SKM-1 treated with dmso at 0.1 percent for 144 hours (cell line): ENCODE measurements at regions not wholly inside any gene's neighbourhood (a gene's known extent, or its start where the extent isn't known, plus 50 kb on each side); places are given as distances from the start of the nearest gene placed in this dataset.

ENCODE experiments used
- DNase-seq: peaks from one replicate; lab custom pipeline; 2025; ENCODE audit not compliant: unreplicated experiment; lab: John Stamatoyannopoulos, UW

DNA sequence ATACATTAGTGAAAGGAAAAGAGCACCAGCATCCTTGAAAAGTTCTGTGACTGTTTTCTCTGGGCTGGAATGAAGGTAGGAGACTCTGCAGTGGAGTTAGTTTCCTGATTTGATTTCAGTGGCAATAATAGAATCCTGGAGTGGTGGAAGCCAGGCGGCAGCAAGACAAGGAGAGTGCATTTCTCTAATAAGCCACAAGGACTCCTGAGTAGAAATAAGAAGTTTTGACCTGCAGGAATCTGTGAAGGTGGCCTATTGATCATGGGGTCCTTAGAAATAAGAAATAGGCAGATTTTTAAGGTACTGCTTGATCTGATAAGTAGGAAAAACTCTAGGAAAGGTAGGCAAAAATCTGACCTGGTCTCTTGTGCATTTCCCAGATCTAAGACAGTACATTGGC is 68.4 kb upstream of the ELOVL5 start:
- no peak for DNase-seq

DNA sequence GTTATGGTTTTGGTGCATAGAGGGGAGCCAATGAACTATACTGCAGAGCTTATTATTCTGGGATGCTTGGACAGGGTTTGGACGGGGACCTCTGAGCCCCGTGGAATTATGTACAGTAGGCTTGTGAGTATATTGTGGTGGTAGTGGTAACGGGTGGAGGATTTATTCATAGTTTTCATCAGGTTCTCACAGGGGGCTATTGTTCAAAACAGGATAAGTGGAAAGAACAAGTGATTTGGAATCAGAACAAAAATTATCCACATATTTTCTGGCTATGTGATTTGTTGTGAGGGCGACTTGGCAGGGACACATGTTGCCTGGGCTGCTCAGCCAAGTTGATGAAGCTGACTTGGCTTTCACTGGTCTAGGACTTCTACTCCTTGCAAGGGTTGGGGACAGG is 64.6 kb upstream of the ELOVL5 start:
- DNase-seq: no peak

- no peak for DNase-seq
Measured at GRCh38 chr6:53412751-53413150, 64.0 kb upstream of the ELOVL5 start.

GRCh38 chr6:53412021-53412715 is 63.4 kb upstream of the ELOVL5 start:
- DNase-seq: no peak

- DNase-seq: no peak
Measured at GRCh38 chr6:53411451-53411850, 62.7 kb upstream of the ELOVL5 start.

DNA sequence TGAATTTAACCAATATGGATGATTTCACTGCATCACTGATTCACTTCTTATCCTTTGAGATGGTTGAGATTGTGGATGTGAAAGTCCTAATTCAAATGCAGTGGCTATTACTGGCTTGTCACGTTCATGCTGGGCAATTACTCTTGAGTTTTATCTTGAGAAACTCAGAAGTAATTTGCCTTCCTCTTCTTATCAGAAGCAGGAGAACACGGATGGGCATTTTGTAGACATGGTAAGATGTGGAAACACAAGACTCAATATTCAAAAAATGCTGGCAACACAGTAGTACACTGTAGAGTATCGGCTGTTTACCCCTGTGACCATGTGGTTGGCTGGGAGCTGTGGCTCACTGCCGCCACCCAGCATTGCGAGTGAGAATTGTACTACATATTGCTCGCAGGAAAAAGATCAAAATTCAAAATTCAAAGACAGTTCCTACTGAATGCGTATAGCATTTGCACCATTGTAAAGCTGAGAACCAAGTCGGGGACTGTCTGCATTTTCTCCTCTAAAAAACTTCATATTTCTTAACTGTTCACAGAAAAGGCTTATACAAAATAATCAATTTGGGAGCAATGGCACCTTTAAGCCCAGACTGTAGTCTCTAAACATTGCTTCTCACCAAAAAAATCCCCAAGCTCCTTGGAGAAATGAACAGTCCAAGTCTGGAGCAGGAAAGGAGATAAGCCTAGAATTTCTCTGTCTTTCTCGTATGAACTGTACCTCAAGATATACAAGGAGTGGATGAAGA is 61.9 kb upstream of the ELOVL5 start:
- DNase-seq: no peak

DNA sequence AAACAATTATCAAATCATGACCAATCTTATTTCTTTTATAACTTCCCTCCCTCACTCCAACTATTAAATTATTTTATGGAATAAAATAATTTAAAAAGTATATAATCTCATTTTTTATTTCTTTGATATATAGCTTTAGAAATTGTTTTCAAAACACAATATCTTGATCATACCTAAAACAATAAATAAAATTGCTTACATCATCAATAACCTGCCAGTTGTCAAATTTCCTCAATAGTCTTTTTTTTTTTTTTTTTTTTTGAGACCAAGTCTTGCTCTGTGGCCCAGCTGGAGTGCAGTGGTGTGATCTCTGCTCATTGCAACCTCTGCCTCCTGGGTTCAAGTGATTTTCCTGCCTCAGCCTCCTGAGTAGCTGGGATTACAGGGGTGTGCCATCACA is 60.1 kb upstream of the ELOVL5 start:
- no peak for DNase-seq

GRCh38 chr6:53399027-53399344 is 50.2 kb upstream of the ELOVL5 start:
- no peak for DNase-seq

- no peak for DNase-seq
Measured at GRCh38 chr6:53398247-53399026, 49.7 kb upstream of the ELOVL5 start.
